GM18517 (cell line): ENCODE measurements at regions not wholly inside any gene's neighbourhood (a gene's known extent, or its start where the extent isn't known, plus 50 kb on each side); places are given as distances from the start of the nearest gene placed in this dataset.
"Not testable (repeated sequence)": the region's sequence is repeated elsewhere in the genome, so short reads cannot be mapped to it uniquely, and the experiment has no call there.

Experiments
- ATAC-seq: cut with Tn5 transposase; IDR thresholded peaks from one replicate; pipeline ENCODE4 v1.9.1; 2021; ENCODE audit warnings: mild to moderate bottlenecking, moderate library complexity; ENCODE audit not compliant: unreplicated experiment

- ATAC-seq = not testable (repeated sequence)
These were observed 191.8 kb downstream of the KLRB1 start for GRCh38 chr12:9415898-9416297.

GRCh38 chr12:9413862-9414261, 193.9 kb downstream of the KLRB1 start:
- not testable (repeated sequence) for ATAC-seq

DNA sequence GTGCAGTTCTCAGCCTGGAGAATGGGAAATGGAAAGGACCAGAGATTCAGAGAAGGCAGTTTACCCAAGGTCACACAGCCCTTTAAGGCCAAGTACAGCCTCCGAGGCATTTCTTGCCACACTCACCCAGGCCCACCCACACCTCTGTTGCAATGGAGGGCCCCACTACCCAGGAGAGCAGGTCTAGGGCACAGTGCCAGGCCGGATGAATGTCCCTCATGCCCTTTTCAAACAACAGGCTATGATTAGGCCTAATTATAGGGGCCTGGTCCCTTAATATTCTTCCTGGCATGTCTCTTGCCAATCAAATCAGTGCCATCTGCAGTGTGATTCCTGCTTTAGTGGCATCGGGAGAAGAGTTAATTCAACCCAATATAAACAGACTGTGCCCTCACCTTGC, 195.3 kb downstream of the KLRB1 start:
- not testable (repeated sequence) for ATAC-seq

DNA sequence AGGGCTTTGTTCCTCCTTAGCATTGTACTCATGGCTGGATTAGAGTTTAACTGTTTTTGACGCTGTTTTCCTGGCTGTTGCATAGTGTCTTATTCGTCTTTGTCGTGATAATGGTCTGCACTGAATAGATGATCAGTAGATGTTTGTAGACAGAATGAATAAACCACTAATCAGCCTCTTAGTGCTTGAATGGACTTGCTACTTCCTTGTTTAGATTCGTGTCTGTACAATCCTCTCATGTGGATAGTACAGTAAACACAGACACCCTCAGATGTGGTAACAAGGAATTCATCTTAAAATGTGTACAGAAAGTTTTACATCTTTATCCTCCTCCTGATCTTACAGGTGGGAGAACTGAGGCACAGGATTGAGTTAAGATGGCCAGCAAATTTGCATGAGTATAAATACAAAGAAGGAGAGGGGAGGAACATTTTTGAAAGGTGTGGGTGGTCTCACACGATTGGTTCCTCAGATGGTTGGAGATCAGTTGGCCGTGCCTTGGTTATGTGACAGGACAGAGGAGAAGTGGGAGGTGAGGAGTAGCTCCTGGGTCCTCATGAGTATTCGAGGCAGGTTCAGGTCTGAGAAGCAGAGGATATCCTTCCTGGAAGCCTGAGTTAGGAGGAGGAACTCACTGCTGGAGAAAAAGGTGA, 196.0 kb downstream of the KLRB1 start:
- not testable (repeated sequence) for ATAC-seq

GRCh38 chr12:9407425-9407748, 199.2 kb upstream of the PZP start:
- ATAC-seq = not testable (repeated sequence)

- ATAC-seq = no peak
These were observed 198.6 kb upstream of the PZP start for GRCh38 chr12:9406564-9407424.

DNA sequence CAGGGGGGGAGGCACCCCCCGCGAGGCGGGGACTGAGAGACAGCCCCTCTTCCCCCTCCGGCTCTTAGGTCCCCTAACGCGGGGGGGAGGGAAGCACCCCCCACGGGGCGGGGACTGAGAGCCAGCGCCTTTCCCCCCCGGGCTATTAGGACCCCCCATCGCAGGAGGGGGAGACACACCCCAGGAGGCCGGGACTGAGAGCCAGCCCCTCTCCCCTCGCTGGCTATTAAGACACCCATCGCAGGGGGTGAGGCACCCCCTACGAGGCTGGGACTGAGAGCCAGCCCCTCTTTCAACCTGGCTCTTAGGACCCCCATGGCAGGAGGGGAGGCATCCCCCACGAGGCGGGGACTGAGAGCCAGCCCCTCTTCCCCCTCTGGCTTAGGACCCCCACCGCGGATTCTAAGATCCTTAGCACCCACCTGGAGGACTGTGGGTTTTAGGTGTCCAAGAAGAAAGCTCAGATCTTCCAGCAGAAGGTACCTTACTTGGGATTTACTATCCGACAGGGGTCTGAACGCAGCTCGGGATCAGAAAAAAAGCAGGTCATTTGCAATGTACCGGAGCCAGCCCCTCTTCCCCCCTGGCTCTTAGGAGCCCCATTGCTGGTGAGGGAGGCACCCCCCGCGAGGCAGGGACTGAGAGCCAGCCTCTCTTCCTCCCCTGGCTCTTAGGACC, 197.8 kb upstream of the PZP start:
- ATAC-seq = no peak

GRCh38 chr12:9404469-9405260, 196.5 kb upstream of the PZP start:
- no peak for ATAC-seq

DNA sequence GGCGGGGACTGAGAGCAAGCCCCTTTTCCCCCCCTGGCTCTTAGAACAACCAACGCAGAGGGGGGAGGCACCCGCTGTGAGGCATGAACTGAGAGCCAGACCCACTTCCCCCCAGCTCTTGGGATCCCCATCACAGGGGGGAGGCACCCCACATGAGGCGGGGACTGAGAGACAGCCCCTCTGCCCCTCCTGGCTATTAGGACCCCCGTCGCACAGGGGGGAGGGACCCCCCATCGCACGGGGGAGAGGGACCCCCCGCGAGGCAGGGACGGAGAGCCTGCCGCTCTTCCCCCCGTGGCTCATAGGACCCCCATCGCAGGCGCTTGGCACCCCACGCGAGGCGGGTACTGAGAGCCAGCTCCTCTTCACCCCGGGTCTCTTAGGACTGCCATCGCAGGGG, 195.8 kb upstream of the PZP start:
- no peak for ATAC-seq

- ATAC-seq = not testable (repeated sequence)
These were observed 194.3 kb upstream of the PZP start for GRCh38 chr12:9402432-9403040.

GRCh38 chr12:9396367-9396766, 188.2 kb upstream of the PZP start:
- ATAC-seq = not testable (repeated sequence)

DNA sequence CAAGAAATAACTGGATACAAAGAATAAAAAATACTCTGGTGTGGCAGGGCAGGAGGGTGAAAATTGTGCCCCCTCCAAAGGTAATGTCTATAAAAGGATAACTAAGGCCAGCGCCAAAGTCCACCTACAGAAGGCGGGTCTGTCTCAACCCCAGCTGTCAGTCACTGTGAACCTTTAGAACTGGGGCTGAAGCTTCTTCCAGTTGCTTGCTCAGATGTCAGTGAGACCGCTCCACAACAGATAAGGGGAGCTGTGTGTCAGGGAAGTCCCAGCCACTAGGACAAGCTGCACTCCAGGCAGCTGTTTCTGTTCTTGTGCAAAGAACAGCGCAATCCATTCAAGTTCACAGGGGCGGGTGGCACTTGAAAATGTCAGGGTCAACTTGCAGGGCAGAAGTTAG, 187.0 kb upstream of the PZP start:
- ATAC-seq = not testable (repeated sequence)

DNA sequence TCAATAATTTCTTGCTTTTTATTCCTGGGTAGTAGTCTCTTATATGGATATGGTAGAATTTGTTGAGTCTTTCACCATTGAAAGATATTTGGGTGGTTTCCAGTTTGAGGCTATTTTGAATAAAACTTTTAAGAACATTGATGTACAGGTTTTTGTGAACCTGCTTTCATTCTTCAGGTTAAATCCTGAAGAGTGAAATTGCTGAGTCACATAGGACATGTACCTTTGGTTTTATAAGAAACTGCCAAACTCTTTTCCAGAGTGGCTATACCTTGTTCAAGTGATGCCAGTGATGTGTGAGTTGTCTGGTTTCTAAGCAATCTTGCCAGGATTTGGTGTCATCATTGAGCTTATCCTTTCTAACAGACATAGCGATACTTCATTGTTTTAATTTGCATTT, 184.6 kb upstream of the PZP start:
- no peak for ATAC-seq

GRCh38 chr12:9391815-9392214, 183.6 kb upstream of the PZP start:
- ATAC-seq = no peak

- no peak for ATAC-seq
These were observed 182.6 kb upstream of the PZP start for GRCh38 chr12:9390761-9391160.

GRCh38 chr12:9389796-9390195, 181.6 kb upstream of the PZP start:
- no peak for ATAC-seq

DNA sequence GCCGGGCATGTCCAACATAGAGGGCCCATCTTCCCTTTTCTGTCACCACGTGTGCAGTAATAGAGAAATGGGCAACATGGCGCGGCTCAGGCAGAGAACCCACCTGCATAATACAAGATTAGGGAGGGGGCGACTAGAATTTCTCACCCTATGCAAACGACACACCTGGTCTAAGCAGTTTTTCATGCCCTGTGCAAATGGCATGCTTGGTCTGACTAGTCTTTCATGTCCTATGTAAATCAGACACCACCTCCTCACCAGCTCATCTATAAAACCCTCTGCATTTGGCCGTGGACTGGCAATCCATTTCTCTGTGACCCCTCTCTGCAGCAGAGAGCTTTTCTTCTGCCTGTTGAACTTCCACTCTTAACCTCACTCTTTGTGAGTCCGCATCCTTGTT, 180.2 kb upstream of the PZP start:
- no peak for ATAC-seq

GRCh38 chr12:9387450-9387849, 179.3 kb upstream of the PZP start:
- no peak for ATAC-seq

GRCh38 chr12:9383585-9383984, 175.4 kb upstream of the PZP start:
- ATAC-seq = no peak

DNA sequence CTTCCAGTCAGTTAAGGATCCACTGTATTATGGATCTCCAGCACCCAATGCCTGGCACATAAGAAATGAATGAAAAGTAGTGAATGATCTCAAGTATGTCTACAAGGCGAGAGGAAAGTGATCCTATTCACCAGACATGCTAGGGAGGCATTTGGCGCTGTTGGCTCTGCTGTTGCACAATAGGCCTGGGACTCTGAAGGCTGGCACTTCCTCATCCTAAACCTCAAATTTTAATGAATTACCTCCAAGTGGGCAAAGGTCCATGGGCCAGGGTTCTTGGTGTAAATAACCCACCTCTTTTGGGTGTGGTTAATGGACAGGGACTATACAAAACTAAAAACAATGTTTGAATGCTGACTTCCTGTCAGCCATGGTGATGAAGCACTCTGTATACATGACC, 173.4 kb upstream of the PZP start:
- no peak for ATAC-seq

- ATAC-seq = no peak
These were observed 172.5 kb upstream of the PZP start for GRCh38 chr12:9380650-9381049.
